ENCODE measurements at regions not wholly inside any gene's neighbourhood (a gene's known extent, or its start where the extent isn't known, plus 50 kb on each side); places are given as distances from the start of the nearest gene placed in this dataset.

DNA sequence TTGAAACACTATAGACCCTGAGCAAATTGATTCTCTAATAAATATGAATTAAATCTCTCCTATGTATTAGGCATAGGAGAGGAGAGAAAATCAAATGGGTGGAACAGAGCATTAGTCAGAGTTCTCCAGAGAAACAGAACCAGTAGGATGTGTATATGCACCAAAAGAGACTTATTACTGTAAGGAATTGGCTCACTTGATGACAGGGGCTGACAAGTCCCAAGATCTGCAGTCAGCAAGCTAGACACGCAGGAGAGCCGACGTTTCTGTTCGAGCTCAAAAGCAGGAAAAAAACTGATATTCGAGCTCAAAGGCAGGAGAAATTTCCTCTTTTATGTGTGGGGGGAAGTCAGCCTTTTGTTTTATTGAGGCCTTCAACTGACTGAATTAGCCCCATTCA is 259.2 kb upstream of the KAZN start:
- Histone ChIP-seq H3K36me3 (no peaks in the 10 kb centered on the region), H3K27me3 (ENCODE audit: low read depth) (peaks cover 71% of the 10 kb centered on the region), H3K4me3 (no peak overlapping the region), H3K4me1 (no peaks in the 10 kb centered on the region), H3K27ac (replicated peaks) (no peak overlapping the region), H3K9me3 (replicated peaks) (no peaks in the 10 kb centered on the region)
- TF ChIP-seq, protein P1, sequence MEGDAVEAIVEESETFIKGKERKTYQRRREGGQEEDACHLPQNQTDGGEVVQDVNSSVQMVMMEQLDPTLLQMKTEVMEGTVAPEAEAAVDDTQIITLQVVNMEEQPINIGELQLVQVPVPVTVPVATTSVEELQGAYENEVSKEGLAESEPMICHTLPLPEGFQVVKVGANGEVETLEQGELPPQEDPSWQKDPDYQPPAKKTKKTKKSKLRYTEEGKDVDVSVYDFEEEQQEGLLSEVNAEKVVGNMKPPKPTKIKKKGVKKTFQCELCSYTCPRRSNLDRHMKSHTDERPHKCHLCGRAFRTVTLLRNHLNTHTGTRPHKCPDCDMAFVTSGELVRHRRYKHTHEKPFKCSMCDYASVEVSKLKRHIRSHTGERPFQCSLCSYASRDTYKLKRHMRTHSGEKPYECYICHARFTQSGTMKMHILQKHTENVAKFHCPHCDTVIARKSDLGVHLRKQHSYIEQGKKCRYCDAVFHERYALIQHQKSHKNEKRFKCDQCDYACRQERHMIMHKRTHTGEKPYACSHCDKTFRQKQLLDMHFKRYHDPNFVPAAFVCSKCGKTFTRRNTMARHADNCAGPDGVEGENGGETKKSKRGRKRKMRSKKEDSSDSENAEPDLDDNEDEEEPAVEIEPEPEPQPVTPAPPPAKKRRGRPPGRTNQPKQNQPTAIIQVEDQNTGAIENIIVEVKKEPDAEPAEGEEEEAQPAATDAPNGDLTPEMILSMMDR (IDR thresholded peaks at IDR 0.05; ENCODE audit: borderline replicate concordance) = no peak
- intact Hi-C loops (cut with micrococcal nuclease) = no loop called here
- DNase-seq = no peak

DNA sequence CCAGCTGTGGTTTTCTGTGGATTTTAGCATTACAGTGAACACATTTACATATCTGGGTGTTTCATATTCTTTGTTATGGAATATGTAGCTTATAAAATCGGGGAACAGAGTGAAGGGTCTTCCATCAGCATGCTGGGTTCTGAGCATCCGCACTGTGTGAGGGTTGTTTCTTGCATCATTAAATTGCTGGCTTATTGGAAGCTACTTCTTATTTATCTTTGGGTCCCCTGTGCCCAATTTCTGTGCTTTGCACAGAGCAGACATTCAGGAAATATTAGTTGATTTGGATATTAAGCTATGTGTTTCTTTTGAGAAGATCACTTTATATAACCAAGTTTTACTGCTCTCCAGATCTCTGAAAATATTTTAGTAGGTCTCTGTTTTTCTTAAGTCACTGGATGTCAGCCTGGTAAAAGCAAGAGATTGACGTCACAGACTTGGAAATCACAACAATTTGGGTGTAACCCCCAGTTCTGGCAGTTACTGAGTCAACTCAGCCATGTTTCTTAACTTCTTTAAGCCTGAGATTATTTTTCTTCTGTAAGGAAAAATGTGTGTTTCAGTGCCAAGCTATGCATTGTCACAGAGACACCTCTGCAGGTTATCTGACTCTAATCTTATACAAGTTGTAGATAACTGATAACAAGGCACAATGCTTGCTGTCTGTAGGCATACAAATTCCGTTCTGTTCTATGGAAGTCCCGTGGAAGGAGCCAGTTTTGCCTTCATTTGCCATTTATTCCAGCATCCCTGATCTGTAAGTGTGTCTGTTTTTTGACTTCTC is 258.3 kb upstream of the KAZN start:
- H3K4me3 ChIP-seq = no peak overlapping the region
- no peaks in the 10 kb centered on the region for H3K4me1 ChIP-seq
- H3K9me3 ChIP-seq (replicated peaks) = no peaks in the 10 kb centered on the region
- TF ChIP-seq, protein P1 (IDR thresholded peaks at IDR 0.05; ENCODE audit: borderline replicate concordance) = no peak
- no peak for DNase-seq
- intact Hi-C loops (cut with micrococcal nuclease) = no loop called here
- H3K27me3 ChIP-seq (ENCODE audit: low read depth) = peaks cover 79% of the 10 kb centered on the region
- H3K36me3 ChIP-seq = no peaks in the 10 kb centered on the region
- peak overlapping the region; percentile 55 for H3K27ac ChIP-seq (replicated peaks)

DNA sequence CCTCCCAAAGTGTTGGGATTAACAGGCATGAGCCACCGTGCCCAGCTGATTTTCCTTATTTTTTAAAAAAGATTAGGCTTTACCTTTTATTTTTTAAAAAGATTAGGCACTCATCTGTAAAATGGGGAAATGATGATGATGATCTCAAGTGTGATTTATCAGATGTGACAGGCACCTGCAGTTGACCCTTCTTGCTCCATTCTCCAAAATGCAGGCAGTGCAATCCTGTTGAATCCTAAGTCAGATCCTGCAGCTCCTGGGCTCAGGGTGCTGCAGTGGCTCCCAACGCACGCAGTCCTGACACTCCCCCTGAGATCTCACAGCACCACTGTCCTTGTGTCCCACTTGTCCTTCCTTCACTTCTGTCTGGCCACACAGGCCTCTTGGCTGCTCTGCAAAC is 257.3 kb upstream of the KAZN start:
- DNase-seq = no peak
- intact Hi-C loops (cut with micrococcal nuclease) = no loop called here
- no peak overlapping the region for H3K4me3 ChIP-seq
- TF ChIP-seq, protein P1 (IDR thresholded peaks at IDR 0.05; ENCODE audit: borderline replicate concordance) = no peak
- H3K27ac ChIP-seq (replicated peaks) = no peak overlapping the region
- H3K9me3 ChIP-seq (replicated peaks) = no peaks in the 10 kb centered on the region
- peaks cover 84% of the 10 kb centered on the region for H3K27me3 ChIP-seq (ENCODE audit: low read depth)
- no peaks in the 10 kb centered on the region for H3K4me1 ChIP-seq
- H3K36me3 ChIP-seq = no peaks in the 10 kb centered on the region

DNA sequence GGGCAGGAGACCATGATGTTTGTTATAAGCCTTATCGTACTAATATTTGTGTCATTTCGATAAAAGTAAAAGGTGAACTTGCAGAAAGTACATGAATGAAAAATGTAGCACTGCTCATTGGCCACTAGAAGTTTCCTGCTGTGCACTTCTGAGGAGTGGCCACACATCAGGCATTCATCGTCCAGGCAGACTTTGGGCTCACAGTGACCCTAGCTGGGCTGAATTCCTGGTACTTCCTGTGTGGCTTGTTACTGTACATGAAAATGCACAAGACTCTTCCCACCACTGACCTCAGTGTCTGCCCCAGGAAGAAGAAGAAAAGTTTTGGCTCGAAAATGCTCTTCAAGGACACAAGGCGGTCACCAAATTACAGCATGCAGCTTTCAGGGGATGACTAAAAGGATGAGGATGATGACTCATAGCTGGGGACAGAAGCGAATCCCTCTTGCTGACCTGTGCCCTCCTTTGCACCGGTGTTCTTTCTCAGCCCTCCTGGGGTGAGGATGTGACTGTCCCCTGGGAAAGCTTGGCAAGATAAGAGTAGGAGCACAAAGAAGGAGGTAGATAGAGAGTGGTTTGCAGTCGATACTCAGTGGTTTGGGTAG is 252.4 kb upstream of the KAZN start:
- Histone ChIP-seq H3K9me3 (replicated peaks) (peaks cover 9% of the 10 kb centered on the region), H3K36me3 (no peaks in the 10 kb centered on the region), H3K4me3 (no peak overlapping the region), H3K27me3 (ENCODE audit: low read depth) (peaks cover 68% of the 10 kb centered on the region), H3K4me1 (no peaks in the 10 kb centered on the region), H3K27ac (replicated peaks) (no peak overlapping the region)
- intact Hi-C loops (cut with micrococcal nuclease) = no loop called here
- DNase-seq = no peak
- TF ChIP-seq, protein P1 (IDR thresholded peaks at IDR 0.05; ENCODE audit: borderline replicate concordance) = no peak

DNA sequence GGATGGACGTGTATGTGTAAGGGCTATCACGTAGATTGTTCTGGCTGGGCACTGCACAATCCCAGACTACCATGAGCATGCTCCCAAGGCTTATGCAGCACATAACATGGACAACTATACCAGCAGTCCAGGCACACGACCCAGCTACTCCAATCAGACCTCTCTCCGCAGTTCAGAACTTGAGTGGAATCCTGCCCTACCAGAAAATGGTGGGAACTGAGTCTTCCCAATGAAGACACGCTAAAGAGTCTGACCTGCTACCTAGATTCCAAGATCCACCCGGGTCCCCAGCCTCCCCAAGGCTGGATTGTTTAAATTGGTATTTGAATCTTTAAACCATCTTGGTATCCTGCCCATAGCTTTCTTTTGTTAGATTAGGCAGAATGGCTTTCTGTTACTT is 251.3 kb upstream of the KAZN start:
- intact Hi-C loops (cut with micrococcal nuclease) = no loop called here
- peaks cover 57% of the 10 kb centered on the region for H3K27me3 ChIP-seq (ENCODE audit: low read depth)
- DNase-seq = no peak
- H3K9me3 ChIP-seq (replicated peaks) = peaks cover 18% of the 10 kb centered on the region
- H3K36me3 ChIP-seq = no peaks in the 10 kb centered on the region
- H3K27ac ChIP-seq (replicated peaks) = no peak overlapping the region
- no peak overlapping the region for H3K4me3 ChIP-seq
- TF ChIP-seq, protein P1 (IDR thresholded peaks at IDR 0.05; ENCODE audit: borderline replicate concordance) = no peak
- no peaks in the 10 kb centered on the region for H3K4me1 ChIP-seq

All from left ventricle myocardium inferior (tissue), 1 donor.